CD4-positive, alpha-beta T cell treated with Interleukin-21 for 1 hour (primary cell): ENCODE measurements at regions not wholly inside any gene's neighbourhood (a gene's known extent, or its start where the extent isn't known, plus 50 kb on each side); places are given as distances from the start of the nearest gene placed in this dataset.

Source experiments
- DNase-seq: peaks from one replicate; pipeline ENCODE4 v3.0.0-alpha.2; 2020

DNA sequence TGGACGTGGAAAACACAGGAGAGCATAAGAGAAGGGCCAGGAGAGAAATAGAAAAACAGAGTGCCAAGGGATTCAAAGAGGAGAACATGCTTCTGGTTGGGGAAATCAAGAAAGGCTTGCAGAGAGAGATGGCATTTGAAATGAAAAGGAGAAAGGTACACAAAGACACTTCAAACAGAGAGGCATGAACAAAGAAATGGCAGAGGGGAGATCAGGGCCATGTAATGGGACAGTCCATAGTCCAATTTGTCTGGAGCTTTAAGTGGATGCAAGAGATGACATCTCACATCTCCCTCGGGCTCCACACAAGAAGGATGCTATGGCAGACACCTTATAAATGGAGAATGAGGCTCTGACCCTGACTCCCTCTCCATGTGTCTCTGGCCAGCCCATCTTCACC lies 331.1 kb downstream of the MLLT3 start:
- no peak for DNase-seq

DNA sequence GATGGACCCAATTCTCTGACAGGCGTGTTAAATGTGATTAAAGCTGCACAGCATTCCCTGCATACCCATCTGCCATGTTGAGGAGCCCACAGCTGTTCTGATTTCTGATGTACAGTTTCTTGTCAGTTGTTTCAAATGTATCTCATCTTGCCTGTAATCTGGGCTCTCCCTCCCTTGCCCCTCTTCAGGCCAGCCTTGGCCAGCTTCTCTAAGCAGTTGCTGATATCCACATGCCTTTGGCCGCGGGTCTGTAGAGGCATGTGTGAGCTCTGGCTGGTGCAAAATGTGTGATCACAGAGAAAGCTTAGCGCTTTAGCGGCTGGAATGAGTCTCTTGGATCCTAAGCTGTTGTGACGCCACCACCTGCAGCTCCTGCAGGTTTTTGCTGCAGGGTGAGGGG lies 332.0 kb downstream of the MLLT3 start:
- no peak for DNase-seq

DNA sequence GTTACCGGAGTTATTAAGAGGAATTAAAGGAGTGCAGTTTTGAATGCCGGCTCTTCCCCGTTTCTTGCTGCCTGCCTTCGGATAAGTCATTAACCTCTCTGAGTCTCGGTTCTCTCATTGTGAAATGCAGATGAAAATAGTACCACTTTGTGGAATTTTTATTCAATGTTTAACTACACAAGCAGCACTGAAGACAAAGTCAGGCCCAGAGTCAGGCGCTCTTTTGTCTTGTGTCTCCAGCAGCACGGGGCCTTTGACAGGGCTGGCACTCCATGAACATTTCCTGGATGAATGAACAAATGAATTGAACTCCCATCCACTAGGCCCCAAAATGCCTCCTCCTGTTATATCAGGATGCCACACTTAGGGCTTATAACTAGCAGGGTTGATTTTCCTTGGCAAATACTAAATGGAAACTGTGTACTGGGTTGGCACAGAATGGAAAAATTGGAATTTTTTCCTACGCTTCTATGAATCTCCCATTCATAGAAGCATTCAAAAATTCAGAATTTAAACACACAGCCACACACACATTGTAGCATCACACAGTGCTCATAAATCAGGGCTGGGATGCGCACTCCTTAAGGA lies 332.8 kb downstream of the MLLT3 start:
- DNase-seq = no peak

DNA sequence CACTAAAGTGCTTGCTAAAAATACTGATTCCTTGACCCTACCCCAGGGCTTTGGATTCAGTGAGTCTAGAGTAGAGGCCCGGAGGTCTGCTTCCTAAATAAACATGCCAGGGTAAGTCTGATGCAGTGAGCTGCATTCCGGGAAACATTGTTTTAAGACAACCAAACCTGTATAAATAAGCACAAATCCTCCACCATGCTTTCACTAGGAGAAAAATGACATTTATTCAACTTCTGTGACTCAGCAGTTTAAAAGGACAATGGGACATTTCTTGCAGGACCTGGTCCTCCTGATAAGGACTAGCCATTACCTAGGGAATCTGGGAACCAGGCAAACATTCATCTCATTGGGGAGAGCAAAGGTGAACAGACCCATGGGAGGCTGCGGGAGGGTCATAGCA lies 335.3 kb downstream of the MLLT3 start:
- no peak for DNase-seq

DNA sequence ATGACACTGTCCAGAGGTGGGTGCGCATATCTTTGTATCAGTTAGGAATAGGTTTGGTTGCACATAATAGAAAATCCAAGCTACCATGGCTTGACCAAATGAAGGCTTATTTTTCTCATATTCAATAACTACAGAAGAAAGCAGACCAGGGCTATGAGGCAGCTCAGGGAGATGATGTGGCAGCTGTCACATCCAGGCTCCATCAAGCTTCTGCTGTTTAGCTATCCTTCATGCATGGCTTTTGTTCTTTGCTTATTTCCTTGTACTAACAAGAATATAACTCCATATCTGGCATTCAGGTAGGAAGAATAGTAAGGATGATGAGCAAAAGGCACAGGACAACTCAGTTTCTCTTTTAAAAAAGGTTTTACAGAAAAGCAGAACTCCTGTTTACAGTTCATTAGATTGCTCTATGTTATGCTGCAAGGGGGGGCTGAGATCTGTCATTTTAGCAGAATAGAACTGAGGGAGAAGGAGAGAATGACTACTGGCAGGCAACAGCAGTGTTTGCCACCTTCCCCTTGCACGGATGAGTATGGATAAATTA lies 336.1 kb downstream of the MLLT3 start:
- no peak for DNase-seq

DNA sequence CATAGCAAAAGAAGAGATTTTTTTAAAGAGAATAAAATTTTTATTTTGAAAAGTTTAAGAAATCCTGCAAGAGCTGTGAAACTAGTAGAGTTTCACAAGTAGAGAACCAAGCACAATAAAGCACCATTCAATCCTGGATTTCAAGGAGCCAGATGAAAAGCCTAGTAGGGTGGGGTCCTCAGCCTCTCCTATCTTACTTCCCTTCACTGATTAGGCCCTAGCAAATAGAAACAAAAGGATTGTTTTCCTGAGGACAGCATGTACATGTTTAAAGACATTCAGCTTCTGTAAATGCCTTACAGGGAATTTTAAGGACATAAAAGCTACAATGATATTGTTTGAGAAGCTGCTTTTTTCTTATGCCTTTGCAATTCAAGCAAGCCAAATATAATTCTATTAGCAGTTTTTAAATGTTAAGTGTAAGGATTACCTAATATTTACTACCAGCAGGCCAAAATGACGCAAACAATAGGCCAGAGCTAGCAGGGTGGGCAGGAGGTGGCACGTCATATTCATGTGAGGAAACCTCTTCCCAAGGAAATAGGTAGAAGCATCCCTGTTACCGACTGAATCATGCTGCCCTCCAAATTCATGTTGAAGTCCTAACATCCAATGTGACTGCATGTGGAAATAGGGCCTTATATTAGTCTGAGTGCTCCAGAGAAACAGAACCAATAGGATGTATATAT lies 337.6 kb downstream of the MLLT3 start:
- no peak for DNase-seq

DNA sequence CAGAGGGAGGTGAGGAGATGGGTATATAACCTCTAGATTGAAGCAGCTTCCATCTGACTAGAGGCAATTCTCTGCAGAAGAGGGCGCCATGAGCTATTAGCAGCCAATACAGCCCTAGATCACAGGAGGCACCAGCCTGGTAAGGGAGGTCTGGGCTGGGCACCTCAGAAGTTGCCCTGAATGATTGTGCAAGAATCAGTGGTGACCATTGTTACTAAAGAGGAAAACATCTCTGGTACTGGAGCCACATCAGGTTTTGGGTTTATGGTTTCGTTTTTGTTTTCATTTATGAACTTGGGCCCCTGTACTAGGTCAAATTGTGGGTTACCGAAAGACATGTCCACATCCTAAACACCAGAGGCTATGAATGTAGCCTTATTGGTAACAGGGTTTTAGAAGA lies 342.0 kb downstream of the MLLT3 start:
- DNase-seq = no peak

DNA sequence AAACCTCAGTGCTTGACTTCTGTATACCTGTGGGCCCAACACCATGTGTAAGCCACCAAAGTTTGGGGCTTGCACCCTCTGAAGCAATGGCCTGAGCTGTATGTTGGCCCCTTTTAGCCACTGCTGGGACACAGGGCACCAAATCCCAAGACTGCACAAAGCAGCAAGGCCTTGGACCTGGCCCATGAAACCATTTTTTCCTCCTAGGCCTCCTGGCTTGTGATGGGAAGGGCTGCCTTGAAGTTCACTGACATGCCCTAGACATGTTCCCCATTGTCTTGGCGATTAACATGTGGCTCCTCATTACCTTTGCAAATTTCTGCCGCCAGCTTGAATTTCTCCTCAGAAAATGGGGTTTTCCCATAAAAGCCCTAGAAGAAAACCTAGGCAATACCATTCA lies 345.5 kb downstream of the MLLT3 start:
- no peak for DNase-seq

DNA sequence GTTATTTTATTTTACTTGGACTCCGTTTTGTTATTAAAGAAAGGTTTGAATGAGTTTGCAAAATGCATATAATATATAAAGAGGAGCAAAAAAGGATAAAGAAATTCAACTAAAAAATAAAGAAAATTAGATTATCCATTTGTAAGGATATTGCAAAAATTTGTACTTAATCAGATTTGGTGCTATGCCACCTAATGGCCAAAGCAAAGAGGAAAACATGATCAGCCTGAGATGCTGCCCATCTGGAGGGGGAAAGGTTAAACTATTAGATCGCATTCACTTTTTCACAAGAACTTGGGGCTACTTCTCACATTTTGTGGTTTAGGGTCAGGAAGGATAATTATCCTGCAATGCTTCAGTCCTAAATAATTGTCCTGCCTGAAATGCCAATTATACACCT lies 350.6 kb downstream of the MLLT3 start:
- DNase-seq = no peak

DNA sequence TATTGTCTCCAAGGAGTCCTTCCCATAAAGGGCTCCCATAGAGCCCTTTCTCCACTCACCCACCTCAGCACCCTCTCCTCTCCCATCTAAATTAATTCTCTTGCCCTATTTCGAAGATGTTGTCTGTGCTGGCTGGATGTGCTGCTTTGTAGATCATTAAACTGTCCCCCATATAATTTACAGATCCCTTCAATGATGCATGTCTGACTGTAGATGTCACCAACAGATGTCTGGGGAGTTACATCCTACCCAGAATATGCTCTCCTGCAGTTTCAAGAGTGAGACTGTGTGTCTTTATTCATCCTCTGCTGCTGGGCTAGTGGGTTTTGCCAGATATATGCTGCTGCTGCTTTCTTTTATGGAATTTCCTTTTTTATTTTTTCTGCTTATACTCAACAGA lies 351.2 kb downstream of the MLLT3 start:
- no peak for DNase-seq

DNA sequence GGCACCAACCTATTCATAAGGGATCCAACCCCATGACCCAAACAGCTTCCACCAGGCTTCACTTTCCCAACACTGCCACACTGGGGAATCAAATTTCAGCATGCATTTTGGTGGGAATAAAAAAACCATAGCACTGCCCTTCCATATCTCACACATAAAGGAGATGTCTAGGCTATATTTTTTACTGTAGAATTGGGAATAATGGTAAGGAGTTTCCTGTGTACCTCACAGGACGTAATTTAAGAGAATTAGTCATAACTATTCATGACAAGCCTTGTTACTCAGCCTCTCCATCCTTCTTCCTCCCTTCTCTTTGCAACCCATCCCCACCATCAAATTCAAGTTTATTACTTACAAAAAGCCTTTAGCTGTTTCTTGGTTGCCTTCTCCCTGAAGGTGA lies 352.1 kb downstream of the MLLT3 start:
- DNase-seq = no peak

DNA sequence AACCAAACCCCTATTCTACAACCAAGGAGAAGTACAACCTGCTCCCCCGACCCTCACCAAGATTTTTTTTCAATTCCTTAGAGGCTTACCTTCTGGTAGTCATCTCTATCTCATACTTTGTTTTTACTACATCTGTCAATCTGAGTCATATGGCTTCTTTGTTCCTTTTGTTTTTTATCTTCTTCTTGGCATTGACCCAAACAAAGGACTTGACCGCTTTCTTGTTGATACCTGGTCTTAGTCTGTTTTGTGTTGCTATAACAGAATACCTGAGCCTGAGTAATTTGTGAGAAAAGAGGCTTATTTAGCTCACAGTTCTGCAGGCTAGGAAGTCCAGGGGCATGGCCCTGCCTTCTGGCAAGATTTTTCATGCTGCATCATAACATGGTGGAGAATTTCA lies 352.7 kb downstream of the MLLT3 start:
- no peak for DNase-seq

DNA sequence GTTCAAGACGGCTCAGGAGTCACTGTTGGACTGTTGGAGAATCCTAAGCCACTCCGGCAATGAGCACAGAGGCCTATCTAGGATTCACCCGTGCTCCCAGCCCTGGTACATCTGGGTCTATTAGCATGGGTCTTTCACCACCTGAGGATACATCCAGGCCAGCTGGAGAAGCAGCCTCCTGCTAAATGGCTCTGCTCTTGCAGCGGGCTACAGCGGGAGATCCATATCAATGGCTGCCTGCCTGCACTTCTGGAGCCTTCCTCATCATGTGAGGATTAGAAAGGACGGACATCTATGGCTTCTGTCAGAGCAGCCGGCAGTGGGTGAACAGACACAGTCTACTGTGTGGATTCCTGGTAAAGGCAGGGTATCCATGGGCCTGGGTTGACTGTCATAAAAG lies 357.4 kb downstream of the MLLT3 start:
- no peak for DNase-seq

DNA sequence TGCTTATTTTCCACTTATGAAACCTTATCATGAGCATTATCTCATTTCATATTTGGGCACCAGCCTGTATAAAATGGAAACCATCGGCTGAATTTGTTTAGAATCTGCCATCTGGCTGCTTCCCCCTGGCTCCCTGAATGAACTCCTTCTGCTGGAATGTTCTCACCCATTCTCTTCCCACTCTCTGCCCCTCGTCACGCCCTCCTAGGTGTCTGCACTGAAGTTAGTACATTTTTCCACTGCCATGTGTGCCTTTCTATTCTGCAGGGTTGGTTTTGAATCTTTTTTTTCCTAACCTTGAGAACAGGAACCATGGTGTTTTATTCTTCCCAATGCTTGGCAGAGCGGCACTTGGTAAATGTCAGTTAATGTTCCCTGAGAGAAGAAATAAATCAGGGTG lies 359.7 kb downstream of the MLLT3 start:
- no peak for DNase-seq

DNA sequence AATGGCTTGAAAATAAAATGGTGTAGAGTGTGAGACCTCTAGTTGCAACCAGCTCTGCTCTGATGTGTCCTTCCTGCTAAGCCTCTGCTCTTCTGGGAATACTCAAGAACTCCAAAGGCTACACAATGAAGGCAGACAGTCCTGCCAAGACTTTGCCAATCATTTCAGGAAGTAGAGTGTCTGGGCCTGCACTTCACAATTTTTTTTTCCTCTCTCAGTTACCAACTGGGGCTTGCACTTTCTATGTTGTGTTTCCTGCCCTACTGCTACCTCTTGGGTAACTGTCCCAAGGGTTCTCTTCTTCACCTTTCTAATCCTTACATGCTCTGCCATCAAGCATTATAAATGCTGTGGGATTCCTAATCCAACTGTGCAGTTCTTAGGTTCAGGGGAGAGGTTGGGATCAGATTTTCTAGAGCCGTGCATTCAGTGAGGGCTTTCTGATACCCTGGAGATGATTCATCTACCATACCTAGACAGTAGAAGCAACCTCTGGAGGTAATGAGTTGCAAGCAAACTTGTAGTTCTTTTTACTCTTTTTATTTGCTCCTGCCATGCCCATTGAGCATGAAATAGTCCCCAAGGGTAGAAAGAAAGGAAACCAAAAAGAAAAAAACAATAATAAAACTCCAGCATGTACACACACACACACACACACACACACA lies 365.9 kb downstream of the MLLT3 start:
- no peak for DNase-seq

DNA sequence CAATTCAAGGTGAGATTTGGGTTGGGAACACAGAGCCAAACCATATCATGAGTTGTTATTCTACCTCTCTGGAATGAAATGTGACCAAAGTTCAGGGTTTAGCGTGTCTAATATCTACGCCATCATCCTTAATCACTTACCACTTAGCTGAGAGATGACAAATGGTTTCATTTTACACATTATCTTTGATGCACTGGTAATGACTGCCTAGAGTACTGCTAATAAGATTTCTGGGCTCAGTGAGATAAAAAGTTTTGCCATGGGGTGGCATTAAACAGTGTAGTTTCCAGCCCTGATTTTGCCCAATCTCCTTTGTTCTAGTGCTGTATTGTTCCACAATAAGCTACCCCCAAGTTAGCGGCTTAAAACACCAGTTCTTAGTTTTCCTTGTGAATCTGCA lies 367.2 kb downstream of the MLLT3 start:
- no peak for DNase-seq

DNA sequence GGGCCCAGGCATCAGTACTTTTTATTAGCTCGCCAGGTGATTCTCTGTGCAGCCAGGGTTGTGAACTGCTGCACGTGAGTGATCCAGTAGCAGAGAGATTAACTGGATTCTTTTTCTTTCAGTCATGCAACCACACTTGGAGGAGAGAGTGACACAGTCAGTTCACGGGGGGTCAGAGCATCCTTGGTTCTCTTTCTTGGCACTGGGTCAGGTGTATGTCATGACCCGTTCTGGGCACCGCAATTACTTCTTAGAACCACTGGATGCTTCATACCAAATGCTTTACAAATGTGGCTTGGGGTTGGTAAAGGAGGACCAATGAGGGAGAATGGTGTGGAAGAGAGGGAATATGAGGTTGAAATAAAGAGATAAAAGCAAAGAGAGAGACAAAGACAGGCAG lies 368.7 kb downstream of the MLLT3 start:
- DNase-seq = no peak

DNA sequence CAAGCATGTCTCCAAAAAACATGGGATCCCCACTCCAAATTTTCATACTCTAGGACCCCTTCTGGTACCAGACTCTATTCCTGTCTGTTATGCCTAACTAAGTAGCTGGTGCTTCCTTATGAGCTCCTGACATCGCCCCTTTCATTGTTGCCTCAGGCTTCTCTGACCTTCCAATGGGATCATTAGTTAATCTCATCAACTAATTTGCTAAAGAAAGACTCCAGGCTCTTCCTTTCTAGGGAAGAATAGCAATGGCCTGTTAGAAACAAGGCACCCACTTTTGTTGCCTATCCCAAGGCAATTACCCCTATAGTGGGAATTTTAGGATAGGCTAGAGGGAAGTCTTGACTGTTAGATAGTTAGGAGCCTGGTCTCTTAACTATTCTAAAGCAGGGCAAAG lies 369.5 kb downstream of the MLLT3 start:
- DNase-seq = no peak

DNA sequence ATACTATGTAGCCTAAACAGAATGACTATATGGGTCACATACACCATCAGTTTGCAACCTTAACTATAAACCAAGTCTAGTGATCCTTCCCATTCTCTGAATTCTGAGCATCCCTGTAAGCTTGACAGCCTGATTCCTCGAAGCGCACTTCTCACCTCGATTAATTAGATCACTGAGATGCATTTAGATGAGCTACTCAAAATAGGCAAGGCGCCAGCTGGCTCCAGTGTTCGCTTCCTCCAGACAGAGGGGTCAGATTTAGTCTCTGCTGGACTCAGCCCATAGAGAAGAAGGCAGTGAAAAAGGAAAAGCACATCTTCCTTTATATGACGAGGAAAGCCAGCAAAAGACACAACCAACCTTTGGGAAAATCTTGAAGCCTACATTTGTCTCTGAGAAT lies 371.5 kb downstream of the MLLT3 start:
- no peak for DNase-seq

DNA sequence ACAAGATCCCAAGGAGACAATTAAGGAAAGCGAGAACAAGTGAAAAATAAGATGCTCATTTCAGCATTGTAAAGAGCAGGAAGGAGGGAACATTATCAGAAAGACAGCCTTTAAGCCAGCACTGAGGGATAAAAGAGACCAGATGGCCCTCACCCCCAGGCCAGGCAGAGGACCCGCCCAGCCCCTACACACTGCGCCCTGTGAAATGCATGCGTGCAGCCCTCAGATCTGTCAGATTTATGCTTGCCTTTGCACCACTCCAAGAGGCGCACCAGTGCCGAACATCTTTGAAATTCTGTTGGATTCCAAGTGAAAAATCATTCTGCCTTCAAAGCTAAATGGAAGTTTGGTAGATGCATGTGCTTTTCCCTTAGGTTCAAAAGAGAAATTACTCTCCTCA lies 378.0 kb downstream of the MLLT3 start:
- DNase-seq = no peak

DNA sequence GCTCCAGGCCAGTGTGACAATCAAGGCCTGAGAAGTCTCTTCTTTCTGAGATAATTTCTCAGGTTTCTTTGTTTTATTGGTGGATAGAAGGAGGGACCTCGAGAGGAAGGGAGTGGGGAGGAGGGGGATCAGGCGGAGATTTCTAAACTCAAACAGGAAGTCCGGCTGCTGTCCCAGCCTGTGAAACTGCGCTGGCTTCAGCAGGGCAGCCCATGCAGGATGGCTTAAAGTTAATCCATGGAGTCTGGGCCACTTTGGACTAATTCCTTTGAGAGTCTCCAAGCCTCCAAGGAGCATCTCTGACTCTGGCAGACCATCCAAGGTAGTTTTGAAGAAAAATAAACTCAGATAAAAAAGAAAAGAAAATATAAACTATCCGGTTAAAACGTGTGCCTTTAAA lies 378.5 kb downstream of the MLLT3 start:
- DNase-seq = no peak

DNA sequence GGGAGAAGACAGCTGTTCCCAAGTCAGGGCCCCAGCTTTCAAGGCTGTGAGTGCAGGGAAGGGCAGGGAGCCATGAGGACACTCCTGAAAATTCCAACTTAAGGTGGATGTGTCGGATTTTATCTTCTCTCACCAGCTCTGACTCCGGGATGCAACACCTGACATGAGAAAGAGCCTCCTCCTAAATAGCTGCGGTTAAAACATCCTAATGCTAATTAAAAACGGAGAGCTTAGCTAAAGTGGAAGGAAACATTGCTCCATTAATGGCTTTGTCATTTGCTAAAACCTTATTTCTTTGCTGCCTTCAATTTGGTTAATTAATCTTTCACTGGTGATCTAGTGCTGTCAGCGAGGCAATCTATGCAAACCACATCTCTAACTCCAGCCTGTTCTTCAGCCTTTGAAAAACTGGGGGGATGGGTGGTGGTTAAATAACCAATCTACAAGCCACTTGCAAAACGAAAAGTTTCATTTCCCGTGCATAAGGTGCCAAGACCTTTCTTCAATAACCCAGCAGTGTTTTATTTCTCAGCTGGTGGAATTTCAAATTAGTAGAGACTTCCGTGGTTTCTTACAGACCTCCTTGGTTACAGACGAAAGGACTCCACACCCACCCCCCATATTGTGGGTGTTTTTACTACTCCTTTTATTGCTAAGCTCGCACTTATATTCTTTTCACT lies 379.6 kb downstream of the MLLT3 start:
- DNase-seq = peak; percentile 55

DNA sequence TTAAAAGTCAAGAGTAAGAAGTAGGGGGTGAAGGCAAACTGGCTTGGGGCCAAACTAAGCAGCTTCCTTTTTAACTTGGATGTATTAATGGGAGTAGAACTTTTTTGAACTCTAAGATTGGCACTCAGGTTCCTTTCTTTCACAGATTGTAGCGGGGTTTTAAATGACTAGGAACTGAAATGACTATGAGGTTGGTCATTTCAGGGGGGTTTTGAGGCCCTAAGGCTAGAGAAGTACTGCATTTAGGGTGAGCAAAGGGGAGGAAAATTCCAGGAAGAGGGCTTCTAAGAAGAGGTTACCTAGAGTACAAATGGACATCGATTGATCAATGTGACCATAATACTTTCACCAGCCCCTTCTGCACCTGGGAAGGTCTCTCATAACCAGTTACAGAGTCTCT lies 381.8 kb downstream of the MLLT3 start:
- no peak for DNase-seq

DNA sequence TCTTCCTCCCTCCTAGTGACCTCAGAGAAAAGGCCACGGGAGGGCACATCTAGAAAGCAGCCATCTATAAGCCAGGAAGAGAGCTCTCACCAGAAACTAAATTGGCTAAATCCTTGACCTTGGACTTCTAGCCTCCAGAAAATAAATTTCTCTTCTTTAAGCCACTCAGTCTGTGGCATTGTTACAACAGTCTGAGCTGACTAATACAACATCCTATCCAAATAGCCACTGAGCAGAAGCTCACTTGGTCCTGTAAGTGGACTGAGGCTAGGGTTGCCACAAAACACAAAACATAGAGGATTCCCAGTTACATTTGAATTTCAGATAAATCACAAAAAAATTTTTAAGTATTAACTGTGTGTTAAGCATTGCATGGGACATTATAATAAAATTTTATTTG lies 383.4 kb downstream of the MLLT3 start:
- no peak for DNase-seq
